ENCODE measurements at regions not wholly inside any gene's neighbourhood (a gene's known extent, or its start where the extent isn't known, plus 50 kb on each side); places are given as distances from the start of the nearest gene placed in this dataset.

DNA sequence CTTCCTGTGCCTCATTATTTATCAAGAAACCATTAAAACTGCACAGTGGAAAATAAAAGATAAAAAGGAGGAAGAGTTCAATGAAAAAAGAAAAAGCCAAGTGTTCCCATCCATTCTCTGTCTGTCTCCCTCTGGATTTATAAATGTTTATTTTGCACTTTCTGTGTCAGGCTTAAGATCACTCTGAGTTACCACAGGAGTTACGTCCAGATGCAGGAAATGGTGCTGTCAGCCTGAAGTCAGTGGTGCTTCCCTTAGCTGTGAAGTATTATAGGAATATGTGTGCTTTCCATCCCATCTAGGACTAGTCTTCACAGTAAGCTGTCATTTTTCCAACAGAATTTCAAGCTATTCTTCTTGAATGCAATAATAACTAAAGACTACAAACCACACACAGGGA lies 420.2 kb downstream of the KCTD12 start:
- DNase-seq: no peak
- Mint-ChIP-seq H3K27ac (no peak overlapping the region), H3K4me3 (no peak overlapping the region), H3K9me3 (no peaks in the 10 kb centered on the region), H3K4me1 (no peaks in the 10 kb centered on the region), H3K36me3 (no peaks in the 10 kb centered on the region), H3K27me3 (peaks cover 0 to 6% (median 0%) of the 10 kb centered on the region in 3 donors)
- no peak for ATAC-seq (ENCODE audit: low read depth in 2 of 2)

DNA sequence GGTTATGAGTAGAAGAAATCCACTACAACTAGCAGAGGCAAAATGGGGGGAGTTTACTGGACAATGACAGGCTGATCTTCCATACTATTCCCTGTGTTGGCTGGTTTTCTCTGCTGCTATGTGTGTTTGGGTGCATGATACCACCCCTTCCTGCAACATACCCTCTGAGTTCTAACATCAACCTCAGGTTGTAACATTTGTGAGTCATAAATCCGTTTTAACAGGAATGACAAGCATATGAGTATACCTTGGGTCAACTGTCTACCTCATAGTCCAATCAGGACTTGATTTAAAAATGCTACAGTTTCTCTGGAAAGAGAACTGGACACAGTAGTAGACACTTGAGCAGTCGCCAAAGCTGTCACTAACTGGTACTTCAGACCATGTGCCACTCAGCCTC lies 422.9 kb downstream of the KCTD12 start:
- Mint-ChIP-seq H3K4me3 (no peak overlapping the region), H3K4me1 (no peaks in the 10 kb centered on the region)
- ATAC-seq (ENCODE audit: low read depth in 2 of 2): no peak

GRCh38 chr13:76461999-76462398 lies 424.2 kb downstream of the KCTD12 start:
- Mint-ChIP-seq H3K9me3 (no peaks in the 10 kb centered on the region), H3K27ac (no peak overlapping the region), H3K4me1 (no peaks in the 10 kb centered on the region), H3K36me3 (no peaks in the 10 kb centered on the region), H3K27me3 (no peaks in the 10 kb centered on the region), H3K4me3 (no peak overlapping the region)
- ATAC-seq (ENCODE audit: low read depth in 2 of 2) (no peak), DNase-seq (no peak)

More for the DNA sequence above, 422.9 kb downstream of the KCTD12 start:
- H3K27me3 Mint-ChIP-seq: no peaks in the 10 kb centered on the region
- H3K27ac Mint-ChIP-seq: no peak overlapping the region
- H3K9me3 Mint-ChIP-seq: no peaks in the 10 kb centered on the region
- no peak for DNase-seq
- no peaks in the 10 kb centered on the region for H3K36me3 Mint-ChIP-seq

DNA sequence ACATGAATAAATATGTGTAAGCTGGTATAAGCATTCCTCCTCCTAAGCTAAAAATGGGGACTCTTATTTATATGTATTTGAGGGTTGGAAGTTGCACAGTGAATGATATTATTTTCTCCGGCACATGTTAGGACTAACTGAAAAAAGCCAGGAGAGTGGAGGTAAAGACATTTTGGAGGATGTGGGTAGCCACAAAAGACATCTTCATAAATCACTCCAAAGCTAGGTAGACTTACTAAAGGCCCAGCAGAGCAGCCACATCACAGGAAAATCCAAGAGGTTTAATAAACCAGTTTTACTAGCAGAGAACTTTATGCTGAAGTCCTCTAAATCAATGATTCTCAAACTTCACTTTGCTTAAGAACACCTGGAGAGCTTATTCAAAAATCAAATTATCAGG lies 424.7 kb downstream of the KCTD12 start:
- Mint-ChIP-seq H3K9me3 (no peaks in the 10 kb centered on the region), H3K4me3 (no peak overlapping the region), H3K27ac (no peak overlapping the region), H3K27me3 (peaks cover 0 to 2% (median 0%) of the 10 kb centered on the region in 3 donors), H3K36me3 (no peaks in the 10 kb centered on the region), H3K4me1 (no peaks in the 10 kb centered on the region)
- DNase-seq (no peak), ATAC-seq (ENCODE audit: low read depth in 2 of 2) (no peak)

GRCh38 chr13:76459863-76460262 lies 426.3 kb downstream of the KCTD12 start:
- no peaks in the 10 kb centered on the region for H3K36me3 Mint-ChIP-seq
- H3K4me1 Mint-ChIP-seq: no peaks in the 10 kb centered on the region
- no peaks in the 10 kb centered on the region for H3K9me3 Mint-ChIP-seq
- no peak overlapping the region for H3K27ac Mint-ChIP-seq
- peaks cover 0 to 4% (median 0%) of the 10 kb centered on the region in 3 donors for H3K27me3 Mint-ChIP-seq
- ATAC-seq (ENCODE audit: low read depth in 2 of 2): no peak
- DNase-seq: no peak
- no peak overlapping the region for H3K4me3 Mint-ChIP-seq

GRCh38 chr13:76455960-76456359 lies 430.2 kb downstream of the KCTD12 start:
- H3K36me3 Mint-ChIP-seq: no peaks in the 10 kb centered on the region
- ATAC-seq (ENCODE audit: low read depth in 2 of 2) (no peak), DNase-seq (no peak)
- H3K9me3 Mint-ChIP-seq: peaks cover 4 to 35% (median 20%) of the 10 kb centered on the region in 7 donors
- H3K27ac Mint-ChIP-seq: no peak overlapping the region
- H3K4me3 Mint-ChIP-seq: no peak overlapping the region
- no peaks in the 10 kb centered on the region for H3K4me1 Mint-ChIP-seq
- H3K27me3 Mint-ChIP-seq: peaks cover 0 to 4% (median 0%) of the 10 kb centered on the region in 3 donors

GRCh38 chr13:76454991-76455390 lies 431.2 kb downstream of the KCTD12 start:
- H3K4me1 Mint-ChIP-seq: no peaks in the 10 kb centered on the region
- H3K36me3 Mint-ChIP-seq: no peaks in the 10 kb centered on the region
- no peak for ATAC-seq (ENCODE audit: low read depth in 2 of 2)
- peaks cover 4 to 40% (median 20%) of the 10 kb centered on the region in 7 donors for H3K9me3 Mint-ChIP-seq
- no peak overlapping the region for H3K27ac Mint-ChIP-seq
- H3K4me3 Mint-ChIP-seq: no peak overlapping the region
- DNase-seq: no peak
- peaks cover 0 to 4% (median 0%) of the 10 kb centered on the region in 3 donors for H3K27me3 Mint-ChIP-seq

GRCh38 chr13:76449716-76450115 lies 436.5 kb downstream of the KCTD12 start:
- no peak overlapping the region for H3K4me3 Mint-ChIP-seq
- no peak overlapping the region for H3K27ac Mint-ChIP-seq
- no peak for DNase-seq
- H3K9me3 Mint-ChIP-seq: peaks cover 4 to 42% (median 20%) of the 10 kb centered on the region in 7 donors
- no peaks in the 10 kb centered on the region for H3K27me3 Mint-ChIP-seq
- H3K4me1 Mint-ChIP-seq: peaks cover 0 to 3% (median 0%) of the 10 kb centered on the region in 3 donors
- no peak for ATAC-seq (ENCODE audit: low read depth in 2 of 2)
- H3K36me3 Mint-ChIP-seq: no peaks in the 10 kb centered on the region

DNA sequence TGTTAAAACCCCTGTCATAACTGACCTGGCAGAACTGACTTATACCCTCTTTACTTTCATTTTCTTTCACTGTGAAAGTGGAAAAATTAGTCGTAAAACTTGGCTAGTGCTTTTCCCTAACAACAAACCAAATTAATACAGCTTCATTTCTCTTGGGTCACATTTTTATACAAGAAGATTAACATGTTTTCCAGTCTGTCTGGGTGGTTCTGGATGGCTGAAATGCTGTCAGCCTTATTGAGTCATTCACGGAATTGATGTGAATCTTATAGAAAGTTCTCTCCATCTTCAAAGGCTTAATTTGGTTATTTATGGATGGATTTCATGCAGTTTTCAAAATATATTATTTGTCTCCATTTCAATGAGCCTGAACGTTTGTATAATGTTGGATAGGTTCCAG lies 440.0 kb downstream of the KCTD12 start:
- Mint-ChIP-seq H3K4me1 (peaks cover 0 to 3% (median 0%) of the 10 kb centered on the region in 3 donors), H3K9me3 (peaks cover 0 to 21% (median 6%) of the 10 kb centered on the region in 7 donors), H3K27me3 (no peaks in the 10 kb centered on the region), H3K27ac (no peak overlapping the region), H3K4me3 (no peak overlapping the region), H3K36me3 (no peaks in the 10 kb centered on the region)
- ATAC-seq (ENCODE audit: low read depth in 2 of 2) (no peak), DNase-seq (no peak)

- Mint-ChIP-seq H3K4me3 (no peak overlapping the region), H3K9me3 (peaks cover 0 to 14% (median 3%) of the 10 kb centered on the region in 7 donors), H3K27me3 (no peaks in the 10 kb centered on the region), H3K27ac (peak overlapping the region in 1 of 6 donors; percentile 38), H3K4me1 (peaks cover 5 to 10% (median 6%) of the 10 kb centered on the region in 3 donors), H3K36me3 (no peaks in the 10 kb centered on the region)
- ATAC-seq (ENCODE audit: low read depth in 2 of 2): peak; percentile 54 to 72
- peak; percentile 4 for DNase-seq
These were observed 445.6 kb downstream of the KCTD12 start for GRCh38 chr13:76440568-76440967.

GRCh38 chr13:76439546-76439945 lies 446.7 kb downstream of the KCTD12 start:
- H3K9me3 Mint-ChIP-seq: peaks cover 0 to 11% (median 3%) of the 10 kb centered on the region in 7 donors
- H3K4me3 Mint-ChIP-seq: no peak overlapping the region
- H3K27ac Mint-ChIP-seq: no peak overlapping the region
- H3K4me1 Mint-ChIP-seq: peaks cover 5 to 10% (median 6%) of the 10 kb centered on the region in 3 donors
- DNase-seq: no peak
- ATAC-seq (ENCODE audit: low read depth in 2 of 2): no peak
- no peaks in the 10 kb centered on the region for H3K27me3 Mint-ChIP-seq
- H3K36me3 Mint-ChIP-seq: no peaks in the 10 kb centered on the region

- DNase-seq (no peak), ATAC-seq (ENCODE audit: low read depth in 2 of 2) (no peak)
- H3K36me3 Mint-ChIP-seq: no peaks in the 10 kb centered on the region
- no peak overlapping the region for H3K4me3 Mint-ChIP-seq
- H3K9me3 Mint-ChIP-seq: peaks cover 0 to 2% (median under 1%) of the 10 kb centered on the region in 7 donors
- no peaks in the 10 kb centered on the region for H3K27me3 Mint-ChIP-seq
- no peak overlapping the region for H3K27ac Mint-ChIP-seq
- H3K4me1 Mint-ChIP-seq: peaks cover 5 to 10% (median 6%) of the 10 kb centered on the region in 3 donors
These were observed 448.2 kb downstream of the KCTD12 start for GRCh38 chr13:76438050-76438449.

DNA sequence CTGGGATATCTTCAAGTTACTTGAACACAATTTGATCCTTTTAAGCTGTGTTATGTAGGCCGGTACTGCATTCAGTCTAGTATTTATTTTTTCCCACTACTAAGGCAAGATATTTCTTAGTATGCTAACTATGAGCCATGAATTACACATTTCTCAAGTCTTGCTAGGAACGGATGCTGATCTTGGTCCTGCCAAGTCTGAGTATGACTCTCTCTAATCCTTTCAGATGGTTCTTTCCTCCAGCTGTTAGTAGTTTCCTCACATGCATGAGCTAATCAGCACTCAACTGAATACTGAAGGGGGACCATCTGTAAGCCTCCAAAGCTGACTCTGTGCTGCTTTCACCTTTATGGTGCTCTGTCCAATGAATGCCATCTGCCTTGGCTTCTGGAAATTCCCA lies 460.3 kb downstream of the KCTD12 start:
- ATAC-seq (ENCODE audit: low read depth in 2 of 2): no peak
- H3K36me3 Mint-ChIP-seq: no peaks in the 10 kb centered on the region
- no peak for DNase-seq
- peaks cover 0 to 10% (median 0%) of the 10 kb centered on the region in 3 donors for H3K27me3 Mint-ChIP-seq
- H3K4me1 Mint-ChIP-seq: no peaks in the 10 kb centered on the region
- no peaks in the 10 kb centered on the region for H3K9me3 Mint-ChIP-seq
- no peak overlapping the region for H3K4me3 Mint-ChIP-seq
- no peak overlapping the region for H3K27ac Mint-ChIP-seq

DNA sequence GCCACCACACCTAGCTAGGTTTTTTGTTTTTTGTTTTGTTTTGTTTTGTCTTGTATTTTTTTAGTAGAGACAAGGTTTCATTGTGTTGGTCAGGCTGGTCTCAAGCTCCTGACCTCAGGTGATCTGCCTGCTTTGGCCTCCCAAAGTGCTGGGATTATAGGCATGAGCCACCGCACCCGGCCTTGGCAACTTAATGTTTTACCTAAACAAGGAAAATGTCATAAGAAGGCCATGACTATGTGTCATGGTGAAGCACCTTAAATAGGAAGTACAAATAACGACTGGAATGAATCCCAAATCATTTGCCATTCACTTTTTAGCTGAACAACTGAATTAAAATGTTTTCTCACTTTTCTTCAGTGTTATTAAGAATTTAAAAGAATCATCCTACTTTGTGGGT lies 465.2 kb downstream of the KCTD12 start:
- ATAC-seq (ENCODE audit: low read depth in 2 of 2) (no peak), DNase-seq (no peak)
- no peaks in the 10 kb centered on the region for H3K27me3 Mint-ChIP-seq
- H3K27ac Mint-ChIP-seq: no peak overlapping the region
- no peaks in the 10 kb centered on the region for H3K9me3 Mint-ChIP-seq
- no peak overlapping the region for H3K4me3 Mint-ChIP-seq
- H3K4me1 Mint-ChIP-seq: no peaks in the 10 kb centered on the region
- no peaks in the 10 kb centered on the region for H3K36me3 Mint-ChIP-seq

- H3K27ac Mint-ChIP-seq: no peak overlapping the region
- DNase-seq: no peak
- no peaks in the 10 kb centered on the region for H3K9me3 Mint-ChIP-seq
- H3K4me3 Mint-ChIP-seq: no peak overlapping the region
- no peaks in the 10 kb centered on the region for H3K4me1 Mint-ChIP-seq
- no peak for ATAC-seq (ENCODE audit: low read depth in 2 of 2)
- no peaks in the 10 kb centered on the region for H3K36me3 Mint-ChIP-seq
- peaks cover 0 to 3% (median 0%) of the 10 kb centered on the region in 3 donors for H3K27me3 Mint-ChIP-seq
These were observed 467.8 kb downstream of the KCTD12 start for GRCh38 chr13:76418404-76418803.
